HepG2 (cell line): ENCODE measurements at regions not wholly inside any gene's neighbourhood (a gene's known extent, or its start where the extent isn't known, plus 50 kb on each side); places are given as distances from the start of the nearest gene placed in this dataset.

ENCODE experiments used
- ATAC-seq: fragments of 200-7000 bp; cut with Tn5 transposase; 3 replicates; pipeline ENCODE4 v1.9.1; 2020; ENCODE audit warnings: mild to moderate bottlenecking, moderate library complexity
- BruUV-seq: library from RNA; stranded (reverse); fragments of 400-500 nt; replicated peaks from 2 replicates; lab custom pipeline; 2021; lab: Mats Ljungman, UMichigan
- CTCF ChIA-PET: fragments of 300-600 bp; formaldehyde crosslinking; extraction: SDS; loops from one replicate; lab custom pipeline; 2021; ENCODE audit warnings: low total read pairs, inconsistent platforms, low intra/inter-chr PET ratio; lab: Yijun Ruan, JAX
- POLR2A ChIA-PET: fragments of 350-600 bp; sonication (Branson Sonifier 250); formaldehyde crosslinking; loops from one replicate; lab custom pipeline; 2020; ENCODE audit warnings: antibody characterized with exemption, inconsistent platforms; lab: Yijun Ruan, JAX
- DNase-seq: peaks from one replicate; pipeline ENCODE4 v3.0.0-alpha.2; 2015; ENCODE audit warnings: low spot score
- FAIRE-seq: peaks from 3 replicates; lab custom pipeline; 2011; peaks lifted over from hg19 to GRCh38; lab: Jason Lieb, UNC
- H2AFZ ChIP-seq: one replicate; pipeline ENCODE4 v1.6.1; 2011; ENCODE audit warnings: low read length, inconsistent platforms
- H3K27ac ChIP-seq: fragments of 300-600 bp; 3 replicates; pipeline ENCODE4 v1.8.0; 2011; ENCODE audit warnings: mixed run types, mild to moderate bottlenecking, mixed read lengths, low read length, inconsistent platforms; ENCODE audit not compliant: insufficient read depth; ENCODE audit errors: extremely low read length
- H3K27me3 ChIP-seq, 2 experiments: fragments of 200-600 bp in 1 of 2; 2 replicates in 1 of 2; 3 replicates in 1 of 2; pipeline versions ENCODE4 v1.6.0 to v1.8.0; 2011; ENCODE audit warnings: low read length in 2 of 2, mild to moderate bottlenecking in 2 of 2, moderate library complexity in 2 of 2, inconsistent platforms in 1 of 2; ENCODE audit not compliant: insufficient read depth in 2 of 2, control insufficient read depth in 1 of 2
- H3K36me3 ChIP-seq, 2 experiments: fragments of 200-600 bp in 1 of 2; replicated peaks in 1 of 2; 2 replicates in 1 of 2; 3 replicates in 1 of 2; pipeline versions ENCODE4 v1.5.1 to v1.8.0; 2011; ENCODE audit warnings: low read length in 2 of 2, inconsistent platforms in 1 of 2; ENCODE audit not compliant: insufficient read depth in 2 of 2, control insufficient read depth in 1 of 2
- H3K4me1 ChIP-seq: 2 replicates; pipeline ENCODE4 v1.5.1; 2012; ENCODE audit warnings: low read length, inconsistent platforms; ENCODE audit not compliant: insufficient read depth
- H3K4me2 ChIP-seq: 2 replicates; pipeline ENCODE4 v1.6.0; 2011; ENCODE audit warnings: low read depth, low read length, inconsistent platforms
- H3K4me3 ChIP-seq, 3 experiments: fragments of 200-600 bp in 1 of 3; sonication (generic), shearing (Covaris generic) in 1 of 3; replicated peaks in 1 of 3; 2 replicates each; pipeline ENCODE4 v1.5.1; 2011 to 2016; ENCODE audit warnings: low read length in 3 of 3, inconsistent platforms in 2 of 3, low read depth in 2 of 3, mild to moderate bottlenecking in 2 of 3, control low read depth in 1 of 3, mixed read lengths in 1 of 3; ENCODE audit not compliant: insufficient read depth in 1 of 3
- H3K79me2 ChIP-seq: one replicate; pipeline ENCODE4 v1.6.1; 2011; ENCODE audit warnings: low read length, inconsistent platforms; ENCODE audit not compliant: insufficient read depth
- H3K9ac ChIP-seq: 2 replicates; pipeline ENCODE4 v1.6.0; 2011; ENCODE audit warnings: mild to moderate bottlenecking, low read depth, low read length, inconsistent platforms; ENCODE audit not compliant: insufficient read depth
- H3K9me3 ChIP-seq: 2 replicates; pipeline ENCODE4 v1.5.1; 2012; ENCODE audit warnings: mild to moderate bottlenecking, low read length
- H4K20me1 ChIP-seq: 2 replicates; pipeline ENCODE4 v1.6.0; 2011; ENCODE audit warnings: inconsistent platforms, mild to moderate bottlenecking, low read length, moderate library complexity; ENCODE audit not compliant: insufficient read depth
- ELF3 ChIP-seq: IDR thresholded peaks from 2 replicates; pipeline ENCODE4 v1.6.1; 2016; ENCODE audit warnings: missing genetic modification reagents, missing compliant biosample characterization
- EZH2 ChIP-seq: conservative IDR thresholded peaks from 2 replicates; pipeline ENCODE4 v1.6.1; 2012; ENCODE audit warnings: mild to moderate bottlenecking, low read depth, low read length, moderate library complexity
- HMGA1 ChIP-seq: sonication (generic); formaldehyde crosslinking; conservative IDR thresholded peaks from 2 replicates; pipeline ENCODE4 v1.4.0; 2020; ENCODE audit warnings: missing genetic modification reagents
- JUND ChIP-seq: sonication (generic); formaldehyde crosslinking; IDR thresholded peaks from 2 replicates; pipeline ENCODE4 v1.8.0; 2022; ENCODE audit warnings: mild to moderate bottlenecking, missing genetic modification reagents
- NFE2L1 ChIP-seq: sonication (generic); formaldehyde crosslinking; IDR thresholded peaks from 2 replicates; pipeline ENCODE4 v1.4.0; 2020; ENCODE audit warnings: missing genetic modification reagents, mild to moderate bottlenecking, borderline replicate concordance
- TOPORS ChIP-seq: sonication (generic); formaldehyde crosslinking; IDR thresholded peaks from 2 replicates; pipeline ENCODE4 v1.8.0; 2023; ENCODE audit warnings: mild to moderate bottlenecking, missing genetic modification reagents
- ZNF230 ChIP-seq: sonication (generic); formaldehyde crosslinking; IDR thresholded peaks from 2 replicates; pipeline ENCODE4 v1.4.0; 2020; ENCODE audit warnings: mild to moderate bottlenecking, missing genetic modification reagents
- ZNF780A ChIP-seq: sonication (generic); formaldehyde crosslinking; IDR thresholded peaks from 2 replicates; pipeline ENCODE4 v1.8.0; 2022; ENCODE audit warnings: mild to moderate bottlenecking, missing genetic modification reagents, moderate library complexity
- ZSCAN9 ChIP-seq: IDR thresholded peaks from 2 replicates; pipeline ENCODE4 v1.6.1; 2016; ENCODE audit warnings: borderline replicate concordance
- WGBS: methylation state at CpG from one replicate; pipeline ENCODE4 v1.1.6; 2017; ENCODE audit warnings: low lambda C conversion rate; 5-methylcytosine and 5-hydroxymethylcytosine counted together
- in situ Hi-C: cut with HindIII; loops from 2 replicates; pipeline ENCODE4 v1.10.0; 2017; ENCODE audit warnings: low pct_unique_long_range_greater_than_20kb; ENCODE audit not compliant: extremely low pct_ligation_motif_present
- intact Hi-C: fragments of 100-400 bp; cut with micrococcal nuclease; formaldehyde crosslinking; loops from one replicate; pipeline ENCODE4 v1.10.0; 2022; ENCODE audit not compliant: unreplicated experiment
- TF ChIP-seq, protein P1 (sequence below): sonication (generic); formaldehyde crosslinking; IDR thresholded peaks from 2 replicates; pipeline ENCODE4 v1.4.0; 2020; ENCODE audit warnings: mild to moderate bottlenecking, missing genetic modification reagents
- TF ChIP-seq, protein P2 (sequence below): sonication (generic); formaldehyde crosslinking; conservative IDR thresholded peaks from 2 replicates; pipeline ENCODE4 v1.4.0; 2020; ENCODE audit warnings: mild to moderate bottlenecking, missing genetic modification reagents, moderate library complexity
- TF ChIP-seq, protein P3 (sequence below): sonication (generic); formaldehyde crosslinking; IDR thresholded peaks from 2 replicates; pipeline ENCODE4 v1.4.0; 2020; ENCODE audit warnings: missing genetic modification reagents

DNA sequence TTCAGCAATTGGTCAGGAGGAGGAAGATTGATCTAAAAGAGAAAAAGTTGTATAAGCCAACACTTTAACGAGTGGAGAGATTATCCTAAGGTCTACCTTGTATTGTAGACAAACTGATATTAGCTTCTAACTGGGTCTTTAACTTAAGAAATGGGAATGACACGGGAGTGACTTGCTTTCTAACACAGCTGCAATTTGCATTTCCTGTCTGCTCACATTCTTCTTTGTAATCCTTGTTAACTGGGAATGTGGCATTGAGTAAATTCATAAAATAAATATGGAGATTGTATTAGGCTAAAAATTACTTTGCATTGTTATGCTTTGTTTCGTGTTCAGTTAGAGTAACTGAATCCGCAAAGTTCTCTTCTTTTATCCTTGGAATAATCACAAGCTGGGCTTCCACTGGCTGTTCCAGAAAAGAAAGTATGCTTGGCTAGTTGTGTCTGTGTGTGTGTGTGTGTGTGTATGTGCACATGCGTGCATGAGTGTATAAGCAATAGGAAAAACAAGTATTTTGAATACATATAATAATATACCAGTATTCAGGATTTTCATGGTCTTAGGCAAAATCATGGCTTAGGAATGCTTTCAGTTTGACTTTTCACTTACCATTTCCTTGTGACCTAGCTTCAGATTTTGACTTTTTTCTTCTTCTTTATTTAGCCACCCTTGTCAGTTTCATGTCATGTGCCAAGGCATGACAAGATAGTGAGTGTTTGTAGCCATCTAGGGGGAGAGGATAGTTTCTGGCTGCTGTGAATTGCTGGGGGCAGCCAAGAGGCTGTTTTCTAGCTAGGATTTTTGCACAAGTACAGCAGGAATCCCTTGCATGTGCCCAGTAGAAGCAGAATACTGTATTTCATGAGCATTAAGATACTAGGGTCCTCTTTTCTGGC lies 54.5 kb upstream of the FZD8 start:
- H3K27ac ChIP-seq = no peak overlapping the region

DNA sequence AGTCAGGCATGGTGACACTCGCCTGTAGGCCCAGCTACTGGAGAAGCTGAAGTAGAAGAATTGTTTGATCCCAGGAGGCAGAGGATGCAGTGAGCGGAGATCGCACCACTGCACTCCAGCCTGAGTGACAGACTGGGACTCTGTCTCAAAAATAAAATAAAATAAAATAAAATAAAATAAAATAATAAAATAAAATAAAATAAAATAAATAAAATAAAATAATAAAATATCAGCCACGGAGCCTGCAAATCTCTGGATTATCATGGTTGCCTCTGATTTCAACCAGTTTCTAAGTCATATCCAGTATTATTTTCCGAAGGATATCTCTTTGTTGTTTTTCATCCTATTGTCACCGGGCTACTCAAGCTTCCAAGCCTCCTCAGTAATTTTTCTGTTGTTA lies 51.7 kb upstream of the FZD8 start:
- Histone ChIP-seq H3K79me2 (no peaks in the 10 kb centered on the region), H3K4me1 (peaks cover 6% of the 10 kb centered on the region; the same call in 1 of the 2 replicates), H3K36me3 (no peaks in the 10 kb centered on the region), H3K4me3 (no peak overlapping the region), H3K27me3 (peaks cover 0 to 23% of the 10 kb centered on the region in 2 experiments; a peak in 2 of 5 replicates), H3K9ac (no peak overlapping the region), H3K4me2 (no peak overlapping the region), H2AFZ (no peak overlapping the region), H4K20me1 (no peaks in the 10 kb centered on the region), H3K27ac (no peak overlapping the region), H3K9me3 (no peaks in the 10 kb centered on the region)
- CTCF ChIA-PET = no interaction called here
- POLR2A ChIA-PET = no interaction called here
- BruUV-seq = no TSS peak
- intact Hi-C loops = no loop called here
- DNase-seq = no peak
- no peak for ATAC-seq
- FAIRE-seq = no peak
- 49% methylated on average over 6 of the region's 6 CpGs for WGBS
- in situ Hi-C loops = no loop called here
- TF ChIP-seq JUND (CRISPR knock-in tag) (no peak), NFE2L1 (CRISPR knock-in tag) (no peak), HMGA1 (CRISPR knock-in tag) (no peak), ZNF230 (CRISPR knock-in tag) (no peak), ZSCAN9 (CRISPR knock-in tag) (no peak)
- TF ChIP-seq, protein P1, sequence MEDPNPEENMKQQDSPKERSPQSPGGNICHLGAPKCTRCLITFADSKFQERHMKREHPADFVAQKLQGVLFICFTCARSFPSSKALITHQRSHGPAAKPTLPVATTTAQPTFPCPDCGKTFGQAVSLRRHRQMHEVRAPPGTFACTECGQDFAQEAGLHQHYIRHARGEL (CRISPR knock-in tag) = no peak
- TF ChIP-seq, protein P2, sequence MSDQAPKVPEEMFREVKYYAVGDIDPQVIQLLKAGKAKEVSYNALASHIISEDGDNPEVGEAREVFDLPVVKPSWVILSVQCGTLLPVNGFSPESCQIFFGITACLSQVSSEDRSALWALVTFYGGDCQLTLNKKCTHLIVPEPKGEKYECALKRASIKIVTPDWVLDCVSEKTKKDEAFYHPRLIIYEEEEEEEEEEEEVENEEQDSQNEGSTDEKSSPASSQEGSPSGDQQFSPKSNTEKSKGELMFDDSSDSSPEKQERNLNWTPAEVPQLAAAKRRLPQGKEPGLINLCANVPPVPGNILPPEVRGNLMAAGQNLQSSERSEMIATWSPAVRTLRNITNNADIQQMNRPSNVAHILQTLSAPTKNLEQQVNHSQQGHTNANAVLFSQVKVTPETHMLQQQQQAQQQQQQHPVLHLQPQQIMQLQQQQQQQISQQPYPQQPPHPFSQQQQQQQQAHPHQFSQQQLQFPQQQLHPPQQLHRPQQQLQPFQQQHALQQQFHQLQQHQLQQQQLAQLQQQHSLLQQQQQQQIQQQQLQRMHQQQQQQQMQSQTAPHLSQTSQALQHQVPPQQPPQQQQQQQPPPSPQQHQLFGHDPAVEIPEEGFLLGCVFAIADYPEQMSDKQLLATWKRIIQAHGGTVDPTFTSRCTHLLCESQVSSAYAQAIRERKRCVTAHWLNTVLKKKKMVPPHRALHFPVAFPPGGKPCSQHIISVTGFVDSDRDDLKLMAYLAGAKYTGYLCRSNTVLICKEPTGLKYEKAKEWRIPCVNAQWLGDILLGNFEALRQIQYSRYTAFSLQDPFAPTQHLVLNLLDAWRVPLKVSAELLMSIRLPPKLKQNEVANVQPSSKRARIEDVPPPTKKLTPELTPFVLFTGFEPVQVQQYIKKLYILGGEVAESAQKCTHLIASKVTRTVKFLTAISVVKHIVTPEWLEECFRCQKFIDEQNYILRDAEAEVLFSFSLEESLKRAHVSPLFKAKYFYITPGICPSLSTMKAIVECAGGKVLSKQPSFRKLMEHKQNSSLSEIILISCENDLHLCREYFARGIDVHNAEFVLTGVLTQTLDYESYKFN = no peak
- TF ChIP-seq, protein P3, sequence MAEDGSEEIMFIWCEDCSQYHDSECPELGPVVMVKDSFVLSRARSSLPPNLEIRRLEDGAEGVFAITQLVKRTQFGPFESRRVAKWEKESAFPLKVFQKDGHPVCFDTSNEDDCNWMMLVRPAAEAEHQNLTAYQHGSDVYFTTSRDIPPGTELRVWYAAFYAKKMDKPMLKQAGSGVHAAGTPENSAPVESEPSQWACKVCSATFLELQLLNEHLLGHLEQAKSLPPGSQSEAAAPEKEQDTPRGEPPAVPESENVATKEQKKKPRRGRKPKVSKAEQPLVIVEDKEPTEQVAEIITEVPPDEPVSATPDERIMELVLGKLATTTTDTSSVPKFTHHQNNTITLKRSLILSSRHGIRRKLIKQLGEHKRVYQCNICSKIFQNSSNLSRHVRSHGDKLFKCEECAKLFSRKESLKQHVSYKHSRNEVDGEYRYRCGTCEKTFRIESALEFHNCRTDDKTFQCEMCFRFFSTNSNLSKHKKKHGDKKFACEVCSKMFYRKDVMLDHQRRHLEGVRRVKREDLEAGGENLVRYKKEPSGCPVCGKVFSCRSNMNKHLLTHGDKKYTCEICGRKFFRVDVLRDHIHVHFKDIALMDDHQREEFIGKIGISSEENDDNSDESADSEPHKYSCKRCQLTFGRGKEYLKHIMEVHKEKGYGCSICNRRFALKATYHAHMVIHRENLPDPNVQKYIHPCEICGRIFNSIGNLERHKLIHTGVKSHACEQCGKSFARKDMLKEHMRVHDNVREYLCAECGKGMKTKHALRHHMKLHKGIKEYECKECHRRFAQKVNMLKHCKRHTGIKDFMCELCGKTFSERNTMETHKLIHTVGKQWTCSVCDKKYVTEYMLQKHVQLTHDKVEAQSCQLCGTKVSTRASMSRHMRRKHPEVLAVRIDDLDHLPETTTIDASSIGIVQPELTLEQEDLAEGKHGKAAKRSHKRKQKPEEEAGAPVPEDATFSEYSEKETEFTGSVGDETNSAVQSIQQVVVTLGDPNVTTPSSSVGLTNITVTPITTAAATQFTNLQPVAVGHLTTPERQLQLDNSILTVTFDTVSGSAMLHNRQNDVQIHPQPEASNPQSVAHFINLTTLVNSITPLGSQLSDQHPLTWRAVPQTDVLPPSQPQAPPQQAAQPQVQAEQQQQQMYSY (CRISPR knock-in tag) = no peak

More for the DNA sequence above, 54.5 kb upstream of the FZD8 start:
- FAIRE-seq (no peak), DNase-seq (no peak), ATAC-seq (no peak)
- Histone ChIP-seq H2AFZ (no peak overlapping the region), H3K36me3 (no peaks in the 10 kb centered on the region), H3K4me3 (no peak overlapping the region), H3K9ac (no peak overlapping the region), H3K79me2 (no peaks in the 10 kb centered on the region), H3K4me1 (no peaks in the 10 kb centered on the region), H3K4me2 (no peak overlapping the region), H4K20me1 (no peaks in the 10 kb centered on the region), H3K27me3 (peaks cover 1 to 16% of the 10 kb centered on the region in 2 experiments; a peak in 3 of 5 replicates), H3K9me3 (no peaks in the 10 kb centered on the region)
- CTCF ChIA-PET = no interaction called here
- POLR2A ChIA-PET = no interaction called here
- TF ChIP-seq EZH2 = no peak
- no peak for TF ChIP-seq ZNF780A (CRISPR knock-in tag)
- no peak for TF ChIP-seq TOPORS (CRISPR knock-in tag)
- no peak for TF ChIP-seq ELF3 (CRISPR knock-in tag)
- in situ Hi-C loops (no loop called here), intact Hi-C loops (no loop called here)
- 39% methylated on average over 5 of the region's 5 CpGs for WGBS
- BruUV-seq = no TSS peak
